ENCODE measurements at regions not wholly inside any gene's neighbourhood (a gene's known extent, or its start where the extent isn't known, plus 50 kb on each side); places are given as distances from the start of the nearest gene placed in this dataset.
"Not testable (repeated sequence)": the region's sequence is repeated elsewhere in the genome, so short reads cannot be mapped to it uniquely, and the experiment has no call there.

DNA sequence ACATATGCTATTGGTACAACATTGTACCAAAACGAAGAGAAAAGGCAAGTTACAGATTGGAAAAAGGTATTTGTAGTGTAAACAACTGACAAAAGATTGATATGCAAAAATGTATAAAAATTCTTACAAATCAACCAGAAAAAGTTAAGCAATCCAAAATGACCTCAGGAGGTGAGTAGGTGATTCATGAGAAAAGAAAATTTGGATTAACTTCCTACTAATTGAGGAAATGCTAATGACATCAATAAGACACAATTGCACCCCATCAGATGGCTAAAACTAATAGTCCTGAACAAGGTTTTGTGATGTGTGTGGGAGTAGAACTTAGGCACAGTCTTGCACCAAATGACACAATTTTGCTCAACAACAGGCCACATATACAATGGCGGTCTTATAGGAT, 129.3 kb downstream of the COPS8 start:
- no peak for DNase-seq (ENCODE audit: low read depth)

DNA sequence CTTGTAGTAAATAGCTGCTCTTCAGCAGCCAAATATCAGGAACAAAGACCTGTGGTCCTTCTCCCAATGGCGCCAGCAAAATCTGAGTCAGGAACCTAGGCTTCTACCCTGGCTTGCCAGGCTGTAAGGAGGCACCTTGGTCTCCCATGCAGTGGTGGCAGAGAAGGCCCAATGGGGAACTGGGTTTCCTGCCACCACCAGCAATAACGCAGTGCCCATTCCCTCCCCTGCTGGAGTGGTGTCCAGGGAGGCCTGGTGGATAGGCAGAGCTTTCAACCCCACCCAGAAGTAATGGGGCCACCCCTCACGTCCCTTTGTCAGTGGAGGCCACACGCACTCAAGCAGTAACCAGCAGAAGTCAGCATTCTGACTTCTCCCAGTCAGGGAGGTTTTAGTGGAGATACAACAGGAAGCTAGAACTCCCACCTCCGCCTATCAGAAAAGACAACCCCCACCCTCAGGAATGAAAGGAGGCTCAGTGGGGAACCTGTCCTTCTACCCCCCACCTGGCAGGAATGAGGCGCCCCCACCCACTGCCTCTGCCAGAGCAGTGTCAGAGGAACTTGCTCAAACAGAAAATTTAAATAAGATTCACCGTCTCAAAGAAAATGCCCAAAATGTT, 132.4 kb downstream of the COPS8 start:
- DNase-seq (ENCODE audit: low read depth), result no peak

DNA sequence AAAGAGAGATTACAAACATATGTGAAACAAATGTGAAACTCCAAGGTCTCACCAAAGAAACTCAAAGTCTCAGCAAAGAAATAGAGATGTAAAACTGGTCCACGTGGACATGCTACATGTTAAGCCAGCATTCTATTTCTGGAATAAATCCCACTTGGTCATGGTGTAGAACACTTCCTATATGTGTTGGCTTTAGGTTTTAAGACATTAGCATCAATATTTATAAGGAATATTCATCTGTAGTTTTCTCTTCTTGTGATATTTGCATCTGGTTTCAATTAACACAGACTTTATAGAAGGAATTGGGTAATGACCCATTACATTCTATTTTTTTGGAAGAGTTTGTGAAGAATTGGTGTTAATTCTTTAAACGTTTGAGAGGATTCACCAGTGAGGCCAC, 133.1 kb downstream of the COPS8 start:
- no peak for DNase-seq (ENCODE audit: low read depth)

DNA sequence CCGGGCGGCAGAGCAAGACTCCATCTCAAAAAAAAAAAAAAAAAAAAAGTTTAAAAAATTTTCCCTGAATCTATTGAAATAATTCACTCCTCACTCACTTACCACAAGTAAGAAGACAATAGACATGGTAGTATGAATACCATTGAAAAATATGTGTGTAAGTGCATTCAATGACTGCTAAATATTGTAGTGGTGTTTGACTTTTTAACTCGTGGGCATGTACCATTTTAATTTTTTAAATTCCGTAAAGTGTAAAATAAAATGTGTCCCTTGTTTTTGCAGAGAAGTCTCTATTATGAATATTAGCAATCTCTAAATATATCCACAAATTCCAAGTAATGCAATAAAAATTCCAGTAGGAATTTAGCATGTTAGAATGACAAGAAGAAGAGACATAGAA, 134.1 kb downstream of the COPS8 start:
- no peak for DNase-seq (ENCODE audit: low read depth)

DNA sequence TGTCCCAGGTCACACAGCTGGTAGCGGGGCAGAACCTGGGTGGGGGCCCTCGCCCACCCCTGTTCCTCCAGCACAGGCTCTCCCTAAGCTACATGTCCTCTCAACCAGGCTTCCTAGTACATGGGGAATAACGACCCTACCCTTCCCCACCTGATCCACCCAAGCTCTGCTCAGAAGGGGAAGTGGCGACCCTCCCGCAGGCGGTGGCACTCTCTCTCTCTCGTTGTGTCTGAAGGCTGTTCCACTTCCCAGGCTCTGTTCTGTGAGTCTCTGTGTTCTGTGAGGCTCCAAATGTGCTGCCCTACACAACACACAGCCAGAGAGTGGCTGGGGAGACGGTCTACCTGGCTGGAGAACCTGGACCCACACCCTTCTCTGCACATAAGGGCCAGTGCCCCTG, 135.8 kb downstream of the COPS8 start:
- DNase-seq (ENCODE audit: low read depth), result no peak

DNA sequence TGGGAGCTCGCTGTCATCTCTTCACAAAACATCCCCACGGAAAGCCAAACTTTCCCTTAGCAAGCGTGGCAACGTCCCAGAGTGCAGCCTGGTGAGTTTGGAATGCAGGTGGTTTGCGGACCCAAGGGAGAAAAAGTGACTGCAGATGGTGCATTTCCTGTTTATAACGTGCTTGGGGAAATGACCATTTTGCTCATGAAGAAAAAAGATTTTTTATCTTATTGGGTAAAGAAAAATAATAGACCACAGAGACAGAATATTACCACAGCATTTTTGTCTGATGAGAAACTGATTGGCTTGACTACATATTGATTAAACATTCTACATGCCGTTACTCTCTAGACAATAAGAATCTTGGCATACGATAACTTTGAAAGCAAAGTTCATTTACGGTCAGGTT, 136.5 kb downstream of the COPS8 start:
- DNase-seq (ENCODE audit: low read depth), result no peak

DNA sequence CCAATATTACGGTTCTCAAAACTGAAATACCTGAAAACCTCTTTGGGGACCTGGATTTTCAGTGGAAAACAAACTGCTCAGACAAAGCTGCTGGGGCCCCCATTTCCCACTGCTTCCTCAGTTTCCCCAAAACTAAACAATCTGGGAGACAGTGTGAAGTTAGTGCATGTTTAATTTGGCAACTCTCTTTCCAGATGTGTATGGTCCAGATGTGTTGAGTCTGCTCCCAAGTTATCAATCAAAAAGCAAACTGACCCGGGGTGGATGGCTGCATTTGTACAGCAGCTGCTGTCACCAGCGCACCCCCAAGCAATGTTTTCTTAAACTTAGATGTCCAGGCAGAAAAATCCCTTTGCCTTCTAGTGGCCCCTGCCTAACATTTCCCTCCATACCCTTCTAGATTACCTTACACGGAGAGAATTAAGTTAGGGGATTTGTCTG, 136.9 kb downstream of the COPS8 start:
- DNase-seq (ENCODE audit: low read depth), result no peak

DNA sequence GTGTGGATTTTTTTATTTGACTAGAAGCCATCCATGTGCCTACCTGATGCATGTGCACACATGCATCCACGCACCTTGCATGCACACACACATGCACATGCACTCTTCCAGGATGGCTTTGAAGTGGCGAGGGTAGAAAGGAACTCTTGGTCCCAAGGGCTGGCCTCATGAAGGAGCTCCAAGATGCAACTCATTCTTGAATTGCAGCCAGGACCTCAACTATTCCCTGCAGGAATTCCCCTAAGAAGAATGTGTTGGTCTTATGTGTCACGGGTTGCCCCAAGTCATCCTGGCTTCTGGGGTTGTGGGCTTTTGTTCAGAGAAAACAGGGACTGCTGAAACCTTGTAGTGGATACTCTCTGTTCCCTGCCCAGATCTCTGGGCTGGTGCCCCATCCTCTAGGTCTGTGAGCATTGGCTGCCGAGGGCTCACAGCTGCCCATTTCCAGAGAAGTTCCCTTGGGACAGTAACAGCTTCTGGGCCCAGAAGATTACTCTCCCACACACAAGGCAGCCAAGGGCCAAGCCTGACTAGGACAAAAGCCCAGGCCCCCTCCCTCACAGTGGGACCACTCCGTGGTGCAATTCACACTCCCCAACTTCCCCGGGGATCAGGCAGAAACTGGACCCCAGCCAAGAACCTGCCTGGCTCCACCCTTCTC, 137.6 kb downstream of the COPS8 start:
- DNase-seq (ENCODE audit: low read depth), result no peak

DNA sequence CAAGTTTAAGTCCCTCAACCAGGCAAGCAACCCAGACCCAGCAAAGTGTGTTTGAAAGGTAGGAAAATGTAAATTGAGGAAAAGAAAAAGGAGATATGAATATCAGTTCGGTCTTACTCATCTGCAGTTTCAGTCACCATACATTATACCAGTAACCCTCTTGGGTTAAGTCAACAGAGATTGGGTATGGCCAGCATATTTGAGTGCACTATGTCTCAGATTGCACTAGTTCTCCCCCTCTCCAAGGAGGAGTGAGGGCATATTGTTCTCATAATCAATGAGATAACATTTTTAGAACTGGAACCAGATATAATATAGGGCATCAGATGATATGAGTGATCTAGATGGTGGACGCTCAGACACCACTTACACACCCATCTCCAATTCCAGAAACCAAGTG, 141.5 kb downstream of the COPS8 start:
- no peak for DNase-seq (ENCODE audit: low read depth)

DNA sequence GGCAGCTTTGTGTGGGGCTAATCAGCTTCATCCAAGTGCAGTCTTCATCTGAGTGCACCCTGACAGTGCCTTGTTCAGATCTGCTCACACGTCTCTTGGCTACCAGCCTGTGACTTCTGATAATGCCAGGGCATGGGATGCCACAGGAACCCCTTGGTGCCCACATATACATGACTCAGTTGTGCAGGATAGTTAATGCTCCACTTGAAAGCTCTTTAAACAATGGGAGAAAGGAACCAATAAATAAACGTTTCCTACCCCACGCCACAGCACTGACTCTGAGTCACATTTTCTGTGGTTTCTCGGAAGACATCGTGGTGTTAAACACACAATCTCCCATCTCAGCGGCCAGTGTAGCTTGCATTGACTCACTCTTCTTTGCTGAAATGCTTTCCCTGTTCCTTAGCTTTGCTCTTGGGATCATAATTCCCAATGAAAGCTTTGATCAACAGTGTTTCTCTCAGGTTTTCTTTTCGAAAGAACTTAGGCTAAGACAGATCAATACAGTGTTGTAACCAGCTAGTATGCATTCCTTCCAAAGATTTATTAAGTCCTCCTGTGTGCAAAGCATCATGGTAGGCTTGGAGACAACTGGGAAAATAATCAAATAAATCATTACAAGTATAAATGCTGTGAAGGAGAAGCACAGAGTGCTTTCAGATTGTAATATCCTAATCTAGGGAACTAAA, 142.0 kb downstream of the COPS8 start:
- DNase-seq (ENCODE audit: low read depth), result no peak

DNA sequence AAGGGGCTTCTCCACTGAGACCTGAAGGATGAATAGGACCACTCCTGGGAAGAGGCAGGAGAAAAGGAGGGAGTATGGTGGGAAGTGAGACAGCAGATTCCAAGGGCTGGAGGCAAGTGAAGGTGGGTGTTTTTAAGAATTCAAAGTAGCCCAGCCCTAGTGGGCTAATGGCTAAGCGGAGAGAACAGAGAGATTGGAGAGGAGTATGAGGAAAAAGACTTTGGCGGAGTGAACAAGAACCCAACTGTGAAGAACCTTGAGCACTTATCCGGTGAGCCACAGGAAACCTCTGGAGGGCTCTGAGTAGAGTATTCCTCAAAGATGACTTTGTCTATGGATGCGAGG, 142.6 kb downstream of the COPS8 start:
- DNase-seq (ENCODE audit: low read depth), result no peak

DNA sequence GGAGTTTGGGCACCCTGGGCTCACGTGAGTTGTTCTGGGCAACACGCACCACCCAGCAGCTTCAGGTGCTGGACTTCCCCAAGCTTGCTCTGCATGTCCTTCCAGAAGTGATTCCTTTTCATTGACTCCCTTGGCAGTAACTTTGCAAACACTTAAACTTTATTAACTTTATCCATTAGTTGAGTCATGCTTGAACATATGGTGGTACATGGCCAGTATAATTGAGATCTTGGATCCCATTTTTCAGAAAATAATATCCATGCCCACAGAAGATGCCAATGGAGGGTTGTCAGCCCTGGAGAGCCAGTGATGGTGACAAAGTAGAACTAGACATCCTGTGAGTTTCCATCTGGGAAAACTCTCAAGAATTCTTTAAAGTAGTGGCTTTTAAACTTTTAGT, 144.2 kb downstream of the COPS8 start:
- no peak for DNase-seq (ENCODE audit: low read depth)

DNA sequence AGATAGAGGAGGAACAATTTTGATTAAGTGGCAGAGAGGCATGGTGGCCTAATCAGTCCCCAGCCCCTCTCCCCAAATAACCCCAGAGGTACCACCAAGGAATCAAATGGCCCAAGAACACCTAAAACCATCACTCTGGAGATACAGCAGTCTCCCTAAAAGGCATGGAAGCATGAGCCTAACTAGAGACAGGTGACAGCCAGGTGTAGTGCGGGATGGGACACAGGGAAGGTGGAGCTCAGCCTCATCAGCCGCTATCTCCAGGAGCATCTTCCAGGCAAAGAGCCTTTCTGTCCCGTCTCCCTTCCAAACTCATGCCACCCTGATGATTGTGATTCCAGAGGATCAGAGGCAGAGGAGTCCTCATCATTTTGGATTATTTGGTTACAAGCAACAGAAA, 144.7 kb downstream of the COPS8 start:
- no peak for DNase-seq (ENCODE audit: low read depth)

DNA sequence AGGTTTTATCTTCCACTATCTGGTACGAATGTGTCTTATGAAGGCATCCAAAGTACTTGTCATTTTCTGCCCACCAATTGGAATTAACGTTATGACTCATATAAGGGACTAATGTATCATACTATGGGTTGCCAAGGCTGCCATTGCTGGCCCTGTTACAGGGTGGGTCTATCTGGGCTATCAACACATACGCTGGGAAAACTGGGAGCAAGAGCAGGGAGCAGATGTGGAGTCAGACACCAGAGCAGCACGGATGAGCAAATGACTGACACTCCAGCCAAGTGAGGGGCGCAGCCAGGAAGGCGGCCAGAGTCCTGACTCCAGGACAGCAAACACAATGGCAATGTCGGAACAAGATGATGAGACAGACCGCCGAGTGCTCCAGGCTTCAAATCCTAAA, 145.9 kb downstream of the COPS8 start:
- DNase-seq (ENCODE audit: low read depth), result no peak

DNA sequence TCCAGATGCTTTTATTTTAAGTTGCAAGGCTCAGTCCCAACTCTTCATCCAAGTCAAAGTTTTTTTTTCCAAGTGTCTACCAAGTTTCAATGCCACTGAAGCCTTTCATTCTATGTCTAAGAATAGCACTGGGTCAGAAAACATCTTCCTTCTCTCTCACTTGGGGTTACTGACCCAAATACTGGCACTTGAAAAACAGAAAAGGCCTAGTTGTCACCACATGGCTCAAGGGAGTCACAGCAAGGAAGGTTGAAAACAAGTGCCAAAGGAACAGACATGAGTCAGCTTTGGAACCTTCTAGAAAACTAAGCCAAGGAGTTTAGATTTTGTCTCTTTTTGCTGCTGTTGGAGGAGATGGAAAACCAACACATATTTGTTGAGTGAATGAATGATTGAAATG, 146.5 kb downstream of the COPS8 start:
- DNase-seq (ENCODE audit: low read depth), result no peak

DNA sequence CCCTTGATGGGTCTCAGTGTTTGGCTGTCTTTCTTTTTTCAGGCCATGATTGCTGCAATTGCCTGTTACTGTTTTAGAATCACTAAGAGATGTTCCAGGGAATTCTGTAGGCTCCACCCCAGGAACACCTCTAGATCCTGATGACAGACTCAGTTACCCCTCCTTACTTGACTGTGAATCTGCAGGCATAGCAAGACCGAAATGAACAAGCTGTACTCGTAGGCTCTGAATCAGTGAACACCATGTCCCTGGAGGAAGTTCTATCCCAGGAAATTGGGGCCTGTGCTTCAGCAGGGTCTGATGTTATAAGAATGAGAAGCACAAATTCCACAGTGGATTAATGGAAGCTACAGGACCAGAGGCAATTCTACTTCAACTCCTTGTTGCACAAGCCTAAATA, 148.6 kb downstream of the COPS8 start:
- no peak for DNase-seq (ENCODE audit: low read depth)

DNA sequence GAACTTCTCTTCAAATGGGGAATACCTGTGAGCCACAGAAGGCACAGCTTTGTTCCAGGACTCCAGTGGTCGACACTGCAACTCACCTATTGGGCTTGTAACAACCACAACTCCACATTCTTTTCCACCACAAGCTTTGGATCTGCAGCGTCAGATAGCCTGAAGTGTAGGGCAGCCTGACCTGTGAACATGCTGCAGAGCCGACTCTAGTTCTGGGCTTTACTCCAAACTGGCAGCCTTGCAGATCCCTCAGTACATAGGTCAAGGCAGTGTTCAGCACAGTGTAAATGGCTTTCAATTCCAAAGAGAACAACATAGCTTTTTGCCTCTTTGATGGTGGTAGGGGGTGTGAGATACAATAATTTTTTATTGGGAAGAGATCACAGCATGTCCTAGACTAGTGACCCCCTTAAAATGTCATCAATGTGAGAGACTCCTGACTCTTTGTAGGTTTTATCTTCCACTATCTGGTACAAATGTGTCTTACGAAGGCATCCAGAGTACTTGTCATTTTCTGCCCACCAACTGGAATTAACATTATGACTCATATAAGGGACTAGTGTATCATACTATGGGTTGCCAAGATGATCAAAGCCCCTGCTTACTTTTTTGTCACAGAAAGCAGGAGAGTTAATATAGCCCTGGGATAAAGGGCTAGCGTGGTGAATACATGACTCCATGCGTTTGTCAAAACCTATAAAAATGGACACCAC, 149.8 kb downstream of the COPS8 start:
- DNase-seq (ENCODE audit: low read depth), result no peak

DNA sequence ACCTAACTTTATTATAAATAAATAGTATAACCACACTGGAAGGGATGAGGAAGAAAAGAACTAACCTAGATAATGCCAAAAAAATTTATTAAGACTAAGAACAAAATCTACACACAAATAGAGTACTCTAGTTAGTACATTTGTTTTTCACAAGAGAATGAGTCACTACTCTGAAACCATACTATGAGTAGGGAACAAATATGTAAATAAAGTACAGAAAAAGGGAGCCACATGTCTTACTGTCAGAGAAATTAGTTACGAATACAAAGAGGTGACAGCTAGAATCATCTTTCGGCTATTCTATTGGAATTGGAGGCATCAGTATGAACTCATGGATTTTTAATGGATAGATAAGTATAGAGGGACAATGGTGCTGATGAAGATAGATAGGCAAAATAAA, 150.5 kb downstream of the COPS8 start:
- no peak for DNase-seq (ENCODE audit: low read depth)

DNA sequence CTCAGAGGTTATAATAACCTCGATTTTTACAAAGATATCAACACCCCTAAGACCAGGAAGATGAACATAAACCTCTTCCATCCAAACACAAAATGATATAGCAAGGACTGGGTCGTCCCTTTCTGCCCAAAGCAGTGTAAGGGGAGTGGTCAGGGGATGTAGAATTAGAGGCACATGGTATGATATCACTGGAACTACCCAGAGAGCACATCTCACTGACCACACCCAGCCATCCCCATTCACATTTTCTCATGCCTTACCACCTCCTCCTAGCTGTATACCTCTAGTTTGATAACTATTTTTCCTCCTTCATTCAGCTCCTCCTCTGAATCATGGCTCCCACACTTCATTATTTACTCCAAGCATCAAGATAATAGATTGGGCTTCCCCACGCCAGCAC, 152.6 kb downstream of the COPS8 start:
- no peak for DNase-seq (ENCODE audit: low read depth)

DNA sequence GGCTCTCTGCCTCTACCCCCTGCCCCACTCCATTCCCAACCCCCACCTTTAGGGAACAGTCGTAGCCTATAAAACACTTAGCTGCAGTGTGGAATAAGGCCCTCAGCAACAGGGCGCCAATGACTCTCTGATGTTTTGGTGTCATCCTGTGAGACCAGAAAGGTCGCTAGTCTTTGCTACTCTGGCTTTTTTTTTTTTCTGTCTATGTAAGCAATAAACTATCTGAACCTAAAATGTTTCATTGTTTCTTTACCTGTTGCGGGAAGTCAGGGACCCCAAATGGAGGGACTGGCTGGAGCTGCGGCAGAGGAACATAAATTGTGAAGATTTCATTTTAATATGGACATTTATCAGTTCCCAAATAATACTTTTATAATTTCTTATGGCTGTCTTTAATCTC, 154.6 kb downstream of the COPS8 start:
- no peak for DNase-seq (ENCODE audit: low read depth)

DNA sequence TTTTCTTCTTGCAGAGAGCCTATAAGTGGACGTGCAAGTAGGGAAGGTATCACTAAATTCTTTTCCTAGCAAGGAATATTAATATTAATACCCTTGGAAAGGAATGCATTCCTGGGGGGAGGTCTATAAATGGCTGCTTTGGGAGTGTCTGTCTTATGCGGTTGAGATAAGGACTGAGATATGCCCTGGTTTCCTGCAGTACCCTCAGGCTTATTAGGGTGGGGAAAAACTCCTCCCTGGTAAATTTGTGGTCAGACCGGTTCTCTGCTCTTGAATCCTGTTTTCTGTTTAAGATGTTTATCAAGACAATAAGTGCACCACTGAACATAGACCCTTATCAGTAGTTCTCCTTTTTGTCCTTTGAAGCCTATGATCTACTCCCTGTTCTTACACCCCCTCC, 155.2 kb downstream of the COPS8 start:
- not testable (repeated sequence) for DNase-seq (ENCODE audit: low read depth)

DNA sequence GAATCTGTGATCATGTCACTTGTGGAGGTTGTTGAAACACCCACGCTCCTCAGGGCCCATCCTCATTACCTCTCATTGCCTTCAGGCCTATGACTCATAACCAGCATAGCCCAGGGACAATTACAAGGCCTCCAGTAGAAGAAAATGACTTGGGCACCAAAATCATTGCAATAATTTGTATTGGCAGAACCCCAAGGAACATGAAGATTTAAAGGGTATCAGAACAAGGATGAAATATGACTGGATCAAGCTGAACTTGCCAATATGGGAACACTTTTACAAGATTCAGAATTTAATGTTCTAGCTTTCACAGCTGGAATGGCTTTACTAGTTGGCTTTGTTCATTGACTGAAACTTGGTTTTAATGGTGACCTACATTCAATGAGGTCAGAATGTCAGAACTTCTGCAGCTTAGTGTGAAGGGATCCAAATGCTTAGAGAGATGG, 156.4 kb downstream of the COPS8 start:
- no peak for DNase-seq (ENCODE audit: low read depth)

DNA sequence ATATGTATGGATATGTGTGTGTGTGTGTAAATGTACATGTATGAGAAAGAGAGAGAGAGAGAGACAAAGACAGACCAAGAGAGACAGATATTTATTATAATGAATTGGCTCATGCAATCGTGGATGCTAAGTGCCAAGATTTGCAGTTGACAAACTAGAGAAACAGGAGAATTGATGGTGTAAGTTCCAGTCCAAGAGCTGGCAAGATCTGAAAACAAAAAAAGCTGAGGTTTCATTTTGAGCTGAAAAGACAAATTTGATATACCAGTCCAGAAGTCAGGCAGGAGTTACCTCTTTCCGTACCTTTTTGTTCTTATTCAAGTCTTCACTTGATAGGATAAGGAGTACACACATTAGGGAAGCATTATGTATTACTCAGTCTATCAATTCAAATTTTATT, 157.8 kb downstream of the COPS8 start:
- no peak for DNase-seq (ENCODE audit: low read depth)
